Ureter (tissue), 1 donor: ENCODE measurements at regions not wholly inside any gene's neighbourhood (a gene's known extent, or its start where the extent isn't known, plus 50 kb on each side); places are given as distances from the start of the nearest gene placed in this dataset.

Experiments used
- DNase-seq: peaks from one replicate; pipeline ENCODE4 v3.0.0-alpha.2; 2020; ENCODE audit warnings: low spot score
- donor health status: DM: yes; HTN: yes; CAD: no.

DNA sequence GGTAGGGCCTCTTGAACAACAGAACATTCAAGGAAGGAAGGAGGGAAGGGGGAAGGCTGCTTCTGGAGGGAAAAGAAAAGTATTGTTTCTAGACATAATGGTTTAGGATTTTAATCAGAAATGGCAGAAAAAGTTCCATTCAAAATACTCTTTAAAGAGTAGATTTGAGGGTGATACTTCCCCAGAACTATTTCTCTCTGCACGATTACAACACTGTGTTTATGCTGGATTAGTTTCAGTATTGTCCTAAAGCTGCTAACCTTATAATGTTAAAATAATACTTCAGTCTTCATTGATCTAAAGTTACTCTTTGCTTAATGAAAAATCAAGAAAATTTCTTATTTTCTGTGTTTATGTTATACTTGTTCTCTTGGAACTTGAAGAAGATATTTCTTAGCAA is 1026.3 kb upstream of the PABPC4L start:
- no peak for DNase-seq

DNA sequence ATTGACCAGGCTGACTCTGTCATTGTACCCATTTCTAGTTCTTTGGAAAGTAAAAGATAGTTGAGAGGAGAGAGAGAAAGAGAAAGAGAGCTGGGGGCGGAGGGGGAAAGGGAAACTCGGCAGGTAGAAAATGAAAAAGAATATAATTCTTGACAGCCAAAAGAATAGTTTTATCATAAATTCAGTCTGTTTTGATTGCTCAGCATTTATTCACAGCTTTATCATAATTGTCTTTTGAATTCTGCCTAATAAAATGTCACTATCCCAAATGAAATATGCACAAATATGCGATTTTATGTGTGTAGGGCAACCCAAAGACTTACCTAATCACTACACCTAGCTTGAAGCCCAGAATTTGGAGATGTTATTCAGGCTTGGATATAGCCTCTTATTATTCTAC is 1024.0 kb upstream of the PABPC4L start:
- no peak for DNase-seq

DNA sequence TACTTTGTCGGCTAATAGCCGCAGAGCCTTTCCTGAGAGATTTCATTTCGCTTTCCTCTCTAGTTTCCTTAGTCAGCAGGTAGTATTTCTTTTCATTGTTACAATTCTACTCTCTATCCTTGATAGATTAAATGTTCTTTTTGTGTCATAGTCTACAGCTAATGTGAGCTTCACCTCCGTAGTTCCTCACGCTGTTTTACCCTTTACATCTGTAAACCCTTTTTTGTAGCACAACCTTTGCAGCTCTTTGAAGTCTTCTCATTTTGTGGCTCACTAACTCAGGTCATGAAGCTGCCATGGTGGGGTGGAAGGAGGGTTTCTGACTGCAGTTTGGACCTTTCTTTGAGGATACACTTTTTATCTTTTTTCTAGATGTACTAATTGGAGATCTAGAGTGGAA is 1008.8 kb upstream of the PABPC4L start:
- no peak for DNase-seq

DNA sequence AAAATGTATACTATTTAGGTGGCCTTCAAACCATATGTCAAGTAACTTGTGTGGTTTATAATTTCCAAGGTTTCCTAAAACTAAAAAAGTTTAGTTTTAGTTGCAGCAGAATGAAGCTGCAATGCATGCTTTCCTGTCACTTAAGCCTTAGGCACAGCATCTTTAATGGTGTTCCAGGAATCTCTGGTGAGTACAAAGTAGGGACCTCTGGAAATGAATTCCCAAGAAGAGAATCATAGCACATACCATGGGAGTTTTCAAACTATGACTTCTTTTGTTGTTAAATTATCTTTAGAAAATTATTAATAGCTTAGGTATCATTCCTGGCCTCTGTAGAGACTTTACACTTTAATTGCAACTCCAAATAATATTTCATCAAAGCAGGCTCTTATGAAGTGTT is 1005.9 kb upstream of the PABPC4L start:
- DNase-seq: no peak

DNA sequence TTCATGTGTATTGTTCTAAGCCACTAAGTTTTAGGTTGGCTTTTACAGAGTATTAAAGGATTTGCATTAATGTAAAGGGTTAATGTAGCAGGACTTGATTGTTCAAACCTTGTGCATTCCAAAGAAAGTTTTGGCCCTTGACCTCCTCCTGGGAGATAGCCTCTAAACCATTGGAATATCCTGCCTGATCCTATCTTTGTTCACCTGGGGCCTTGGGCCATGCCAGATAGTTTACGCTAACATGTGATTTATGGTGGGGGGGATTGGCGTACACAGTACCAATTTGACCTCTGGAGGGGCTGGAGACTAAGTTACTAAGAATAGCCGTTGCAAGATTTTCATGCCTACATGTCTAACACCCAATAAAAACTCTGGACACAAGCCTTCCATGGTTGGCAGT is 1002.7 kb upstream of the PABPC4L start:
- no peak for DNase-seq

DNA sequence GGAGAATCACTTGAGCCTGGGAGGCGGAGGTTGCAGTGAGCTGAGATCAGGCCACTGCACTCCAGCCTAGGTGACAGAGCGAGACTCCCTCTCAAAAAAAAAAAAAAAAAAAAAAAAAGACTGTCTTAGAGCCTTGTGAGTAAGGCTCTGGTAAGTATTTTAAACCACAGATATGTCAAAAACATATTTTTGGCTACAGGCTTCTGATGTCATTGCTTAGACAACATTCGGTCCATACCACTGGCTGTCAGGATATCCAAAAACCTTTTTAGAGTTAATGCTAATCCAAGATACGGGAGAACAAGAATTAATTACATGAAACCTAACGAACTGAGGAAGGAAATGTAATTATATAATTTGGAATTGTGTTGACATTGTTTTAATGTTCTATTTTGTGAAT is 999.5 kb upstream of the PABPC4L start:
- DNase-seq: no peak

DNA sequence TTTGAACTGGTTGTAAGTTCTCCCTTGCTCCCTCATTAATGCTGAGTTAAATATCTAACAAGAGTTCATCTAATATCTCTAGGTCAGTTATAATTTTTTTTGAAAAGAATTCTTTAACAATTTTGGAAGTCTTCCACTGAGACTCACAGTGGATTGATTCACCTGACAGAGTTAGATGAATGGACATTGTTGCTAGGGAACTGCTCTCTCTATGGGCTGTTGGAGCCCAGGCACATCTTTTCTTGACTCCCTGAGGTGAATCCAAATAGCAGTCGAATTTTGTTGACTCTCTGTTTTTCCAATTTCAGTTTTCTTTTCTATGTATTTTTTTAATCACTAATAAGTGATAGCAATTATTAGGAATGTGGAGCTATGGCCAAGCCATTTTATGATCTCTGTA is 996.1 kb upstream of the PABPC4L start:
- no peak for DNase-seq

DNA sequence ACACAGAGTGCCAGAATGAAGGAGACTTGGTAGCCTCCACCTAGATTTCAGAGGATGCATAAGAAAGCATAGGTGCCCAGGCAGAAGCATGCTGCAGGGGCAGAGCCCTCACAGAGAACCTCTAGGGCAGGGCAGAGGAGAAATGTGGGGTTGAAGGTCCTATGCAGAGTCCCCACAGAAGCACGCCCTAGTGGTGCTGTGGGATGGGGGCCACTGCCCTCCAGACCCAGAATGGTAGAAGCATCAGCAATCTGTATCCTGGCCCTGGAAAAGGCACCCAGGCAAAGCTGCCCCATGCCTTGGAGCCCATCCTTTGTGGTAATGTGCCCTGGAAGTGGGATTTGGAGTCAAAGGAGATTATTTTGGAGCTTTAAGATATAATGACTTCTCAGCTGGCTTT is 992.9 kb upstream of the PABPC4L start:
- DNase-seq: no peak

DNA sequence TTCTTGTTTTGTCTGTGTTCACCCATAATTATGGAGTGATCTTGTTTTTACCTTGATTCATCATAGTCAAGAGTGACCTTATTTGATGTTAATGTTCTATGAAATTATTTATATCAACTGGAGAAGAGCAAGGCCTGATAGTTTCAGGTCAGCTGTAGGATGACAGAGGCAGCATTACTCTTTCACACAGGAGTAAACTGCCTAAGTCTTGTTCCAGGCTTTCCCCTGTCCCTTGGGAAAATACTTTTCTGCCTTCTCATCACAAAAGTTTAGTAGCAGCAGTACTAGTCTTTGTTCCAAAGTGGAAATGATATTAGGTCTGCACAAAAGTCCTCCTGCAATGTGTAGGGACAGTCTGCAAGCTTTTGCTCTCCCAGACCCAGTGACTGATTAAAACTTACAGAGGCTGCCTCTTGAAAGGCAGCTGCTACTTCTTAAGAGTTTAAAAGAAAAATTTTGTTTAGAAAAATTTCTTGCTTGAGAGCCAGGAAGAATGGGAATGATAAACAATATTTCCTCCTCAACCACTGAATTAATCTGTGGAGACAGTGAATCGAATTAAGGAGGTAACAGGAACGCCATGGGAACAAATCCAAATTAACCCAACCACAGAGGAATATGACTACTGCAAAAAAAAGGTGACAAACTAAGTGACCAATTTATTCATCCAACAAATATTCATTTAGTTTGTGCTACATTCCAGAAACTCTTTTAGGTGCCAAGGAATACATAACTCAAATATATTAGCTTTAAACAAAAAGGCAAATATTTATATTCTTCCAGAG is 991.4 kb upstream of the PABPC4L start:
- DNase-seq: no peak

DNA sequence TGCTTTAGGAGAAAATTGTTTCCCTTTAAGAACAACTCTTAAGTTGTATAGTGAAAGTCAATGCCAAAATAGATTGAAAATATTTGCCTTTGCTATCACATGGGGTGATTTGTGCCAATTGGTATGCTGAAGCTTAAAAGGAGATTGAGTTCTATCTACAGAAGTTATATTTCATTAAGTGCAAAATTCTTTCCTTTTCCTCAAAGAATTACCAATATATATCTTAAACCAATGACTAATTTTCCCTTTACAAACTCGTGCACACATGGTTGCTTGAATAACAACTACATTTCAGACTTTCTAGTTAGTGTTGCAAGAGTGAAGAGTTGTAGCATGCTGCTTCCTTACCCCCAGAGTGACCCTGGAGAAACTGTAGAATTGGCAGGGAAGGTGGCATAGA is 990.0 kb upstream of the PABPC4L start:
- no peak for DNase-seq

DNA sequence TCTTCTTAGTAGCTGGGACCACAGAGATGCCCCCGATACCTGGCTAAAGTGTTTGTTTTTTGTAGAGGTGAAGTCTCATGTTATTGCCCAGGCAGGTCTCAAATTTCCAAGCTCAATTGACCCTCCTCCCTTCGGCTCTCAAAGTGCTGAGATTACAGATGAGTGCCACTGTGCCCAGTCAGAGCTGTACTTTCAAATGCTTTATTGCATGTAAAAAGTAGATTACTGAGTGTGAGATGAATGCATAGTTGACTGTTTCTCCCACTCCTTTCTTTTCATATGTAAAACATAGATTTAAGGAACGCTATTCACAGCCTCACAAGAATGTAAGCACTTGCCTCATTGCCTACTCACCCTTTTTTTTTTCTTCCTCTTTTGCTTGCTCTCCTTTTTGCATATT is 984.4 kb upstream of the PABPC4L start:
- no peak for DNase-seq

DNA sequence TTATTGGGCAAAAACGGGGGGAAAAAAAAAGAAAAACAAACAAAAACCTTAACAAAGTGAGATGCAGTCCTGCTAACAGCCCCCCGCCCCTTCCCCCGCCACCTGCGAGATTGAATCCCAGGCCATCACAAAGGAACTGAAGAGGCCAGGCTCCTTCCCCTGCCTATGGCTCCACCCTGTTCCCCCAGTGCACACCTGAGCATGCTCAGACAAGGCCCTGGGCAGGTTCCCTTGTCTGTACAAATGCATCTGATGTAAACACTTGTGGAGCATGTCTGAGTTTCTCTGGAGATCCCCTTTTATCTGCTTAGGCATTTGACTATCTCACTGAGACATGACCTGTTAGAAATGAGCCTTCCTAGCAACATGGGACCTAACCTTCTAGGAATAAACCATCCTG is 983.7 kb upstream of the PABPC4L start:
- DNase-seq: no peak

DNA sequence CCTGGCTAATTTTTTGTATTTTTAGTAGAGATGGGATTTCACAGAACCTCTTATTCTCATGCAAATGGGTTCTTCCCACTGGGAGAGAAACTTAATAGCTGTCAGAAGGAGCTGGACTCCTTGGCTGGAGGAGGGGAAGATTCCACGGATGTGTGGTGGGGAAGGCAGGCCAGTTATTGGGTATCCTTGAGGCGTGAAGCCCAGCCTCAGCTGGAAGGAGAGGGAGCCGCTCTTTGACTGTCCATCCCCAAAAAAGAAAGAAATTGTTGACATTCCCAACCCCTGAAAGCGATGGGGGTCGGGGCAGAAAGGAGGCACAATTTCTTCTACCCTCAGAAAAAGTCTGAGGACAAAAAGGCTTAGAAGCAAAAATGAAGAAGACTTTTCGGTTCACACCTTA is 983.1 kb upstream of the PABPC4L start:
- DNase-seq: no peak

DNA sequence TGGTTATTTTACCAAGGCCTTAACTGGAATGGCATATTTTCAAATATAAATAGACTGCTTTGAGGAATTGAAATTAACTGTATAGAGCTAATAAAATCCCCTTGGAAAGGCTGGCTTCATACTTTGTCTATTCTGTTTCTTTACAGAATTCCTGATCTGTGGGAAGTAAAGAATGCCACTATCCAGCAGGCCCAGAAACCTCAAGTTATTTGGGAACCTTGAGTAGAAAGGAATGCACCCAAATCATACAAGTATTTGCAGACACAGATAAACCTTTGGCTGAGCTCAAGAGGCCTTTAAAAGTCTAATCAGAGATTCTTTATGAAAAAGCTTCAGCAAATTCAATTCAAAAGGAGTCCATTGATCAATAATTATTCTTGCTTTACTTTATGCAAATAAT is 975.7 kb upstream of the PABPC4L start:
- no peak for DNase-seq

DNA sequence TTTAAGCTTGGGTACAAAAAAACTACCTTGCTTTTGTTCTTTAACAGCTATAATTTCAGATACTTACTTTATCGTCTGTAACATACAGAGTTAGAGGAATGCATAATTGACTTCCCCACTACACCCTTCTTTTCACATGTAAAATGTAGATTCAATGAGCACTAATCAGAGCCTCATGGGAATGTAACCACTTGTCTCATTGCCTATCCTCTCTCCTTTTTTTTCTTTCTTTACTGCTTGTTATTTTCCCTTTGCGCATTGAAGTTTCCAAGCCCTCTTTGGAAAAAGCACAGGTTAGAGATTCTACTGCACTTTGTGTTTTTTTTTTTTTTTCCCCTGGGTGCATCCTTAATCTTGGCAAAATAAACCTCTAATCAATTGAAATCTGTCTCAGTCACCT is 965.1 kb upstream of the PABPC4L start:
- no peak for DNase-seq

DNA sequence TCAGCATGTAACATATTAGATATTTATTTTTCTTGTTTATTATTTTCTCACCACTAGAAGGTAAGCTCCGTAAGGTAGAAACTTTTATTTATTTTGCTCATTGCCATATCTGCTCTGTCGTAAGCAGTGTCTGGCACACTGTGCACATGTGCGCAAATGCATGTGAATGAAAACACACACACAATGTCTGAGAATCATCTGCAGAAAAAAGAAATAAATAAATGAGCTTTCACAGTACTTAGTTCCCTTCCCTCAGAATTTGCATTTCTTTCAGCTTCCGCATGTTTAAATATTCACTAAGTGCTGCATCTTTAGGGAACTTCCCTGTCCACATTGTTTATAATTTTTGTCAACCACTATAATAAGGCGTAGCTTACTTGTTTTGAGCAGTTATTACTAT is 963.0 kb upstream of the PABPC4L start:
- no peak for DNase-seq

DNA sequence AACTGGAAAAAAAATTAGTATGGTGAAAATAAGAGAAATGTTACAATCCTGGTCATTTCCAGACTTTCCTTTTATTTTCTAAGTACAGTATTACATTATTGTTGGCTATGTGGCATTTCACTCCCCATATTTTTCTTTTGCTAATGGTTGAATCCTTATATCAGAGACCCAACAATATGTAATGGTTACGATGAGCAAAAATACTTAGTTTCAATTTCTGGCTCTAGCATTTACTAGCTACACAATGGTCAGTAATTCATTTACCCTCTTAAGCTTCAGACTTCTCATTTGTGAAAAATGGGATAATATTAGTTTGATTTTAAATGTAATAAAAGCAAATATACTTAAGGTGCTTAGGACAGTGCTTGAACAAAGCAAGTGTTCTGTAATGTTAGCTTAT is 942.9 kb upstream of the PABPC4L start:
- no peak for DNase-seq

DNA sequence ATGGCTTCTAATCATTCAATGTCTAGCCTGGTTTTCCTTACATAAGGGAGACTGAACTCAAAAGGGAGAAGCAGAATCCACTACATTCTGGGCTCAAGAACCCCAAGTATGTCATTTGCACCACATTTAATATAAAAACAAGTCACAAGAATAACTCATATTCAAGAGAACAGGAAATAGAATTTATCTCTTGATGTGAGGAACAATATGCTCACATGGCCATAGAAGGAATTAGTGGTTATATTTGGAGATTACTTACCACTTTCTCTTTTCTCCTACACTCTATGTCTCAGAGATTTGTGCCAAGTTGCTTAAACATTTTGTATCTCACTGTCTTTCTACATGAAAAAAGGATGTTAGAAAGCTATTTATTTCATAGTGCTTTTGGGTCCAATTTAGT is 922.6 kb upstream of the PABPC4L start:
- no peak for DNase-seq

DNA sequence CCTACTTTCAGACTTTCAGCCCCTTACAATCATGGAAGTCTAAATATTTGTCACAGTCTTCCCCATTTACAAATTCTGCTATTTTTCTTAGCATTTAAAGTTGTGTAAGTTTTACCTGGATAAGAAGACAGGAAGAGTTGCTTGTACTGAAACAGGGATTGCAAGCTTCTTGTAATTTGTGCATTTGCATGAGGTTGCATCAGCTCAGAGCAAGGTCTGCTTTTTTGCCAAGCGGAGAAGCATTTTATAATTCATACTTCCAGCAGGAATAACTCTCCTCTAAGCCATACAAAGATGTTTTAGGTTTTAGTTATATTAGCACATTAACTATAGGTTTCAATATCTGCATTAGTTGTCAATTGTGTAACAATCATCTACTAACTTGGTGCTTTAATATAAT is 922.0 kb upstream of the PABPC4L start:
- no peak for DNase-seq

DNA sequence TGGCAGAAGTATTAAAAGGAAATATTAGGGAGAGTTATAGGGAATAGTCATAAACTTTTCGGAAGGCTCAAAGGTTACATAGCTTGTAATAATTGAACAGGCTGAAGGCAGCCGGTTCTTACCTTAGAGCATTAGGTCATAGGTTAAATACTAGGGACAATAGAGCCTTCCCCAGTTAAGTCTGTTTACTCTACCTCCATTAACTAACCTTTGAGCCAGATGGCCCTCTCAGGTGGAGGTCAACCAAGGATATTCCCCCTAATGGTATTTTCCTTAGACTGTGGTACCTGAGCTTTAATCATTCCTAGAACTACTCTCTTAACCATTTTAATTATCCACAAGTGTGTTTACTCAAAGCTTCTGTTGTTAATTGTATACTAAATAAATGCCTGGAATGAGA is 920.9 kb upstream of the PABPC4L start:
- no peak for DNase-seq

DNA sequence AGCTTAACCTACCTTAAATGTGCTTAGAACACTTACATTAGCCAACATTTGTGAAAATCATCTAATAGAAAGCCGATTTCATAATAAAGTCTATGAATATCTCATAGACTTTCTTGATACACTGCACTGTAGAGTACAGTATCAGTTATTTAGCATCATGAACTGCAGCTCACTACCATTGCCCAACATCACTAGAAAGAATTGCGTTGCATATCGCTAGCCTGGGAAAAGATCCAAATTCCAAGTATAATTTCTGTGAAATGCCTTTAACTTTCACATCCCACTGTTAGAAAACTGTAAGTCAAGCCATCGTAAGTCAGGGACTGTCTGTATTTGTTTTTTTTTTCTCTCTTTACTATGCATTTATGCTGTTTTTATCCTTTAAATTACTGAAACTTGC is 918.6 kb upstream of the PABPC4L start:
- DNase-seq: no peak

DNA sequence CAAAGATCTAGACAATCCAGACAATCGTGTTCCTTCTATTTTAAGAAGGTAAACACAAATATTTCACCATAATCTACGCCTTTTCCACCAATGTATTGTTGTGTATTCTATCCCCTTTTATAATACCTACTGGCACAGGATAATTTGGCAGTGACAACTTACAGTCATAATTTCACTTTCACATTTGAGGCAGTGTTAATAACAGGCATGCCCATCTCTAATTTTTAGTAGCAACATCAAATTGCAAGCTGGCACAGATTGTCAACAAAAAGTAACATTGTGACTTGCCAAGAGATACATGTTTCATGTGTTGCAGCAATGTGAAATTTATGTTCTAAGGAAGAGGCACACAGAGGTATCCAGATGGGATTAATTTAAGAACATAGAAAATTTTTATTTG is 912.5 kb upstream of the PABPC4L start:
- no peak for DNase-seq

DNA sequence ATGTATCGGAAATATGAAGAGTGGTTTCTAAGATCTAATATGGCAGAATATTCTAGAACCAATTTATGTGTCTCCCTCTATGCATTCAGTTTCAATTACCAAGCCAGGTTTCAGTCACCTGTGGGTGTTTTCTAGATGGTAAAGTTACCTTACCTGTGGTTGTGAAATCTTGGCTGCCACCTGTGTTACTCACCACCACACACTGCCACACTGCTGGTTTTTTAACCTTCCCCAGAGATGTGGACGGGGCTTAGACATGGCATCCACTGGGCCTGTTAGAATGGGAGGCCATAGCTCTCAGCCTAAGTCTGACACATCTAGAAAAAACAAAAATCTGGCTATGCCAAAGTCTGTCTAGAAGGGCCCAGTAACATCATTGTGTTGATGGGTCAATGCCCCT is 896.5 kb upstream of the PABPC4L start:
- no peak for DNase-seq

DNA sequence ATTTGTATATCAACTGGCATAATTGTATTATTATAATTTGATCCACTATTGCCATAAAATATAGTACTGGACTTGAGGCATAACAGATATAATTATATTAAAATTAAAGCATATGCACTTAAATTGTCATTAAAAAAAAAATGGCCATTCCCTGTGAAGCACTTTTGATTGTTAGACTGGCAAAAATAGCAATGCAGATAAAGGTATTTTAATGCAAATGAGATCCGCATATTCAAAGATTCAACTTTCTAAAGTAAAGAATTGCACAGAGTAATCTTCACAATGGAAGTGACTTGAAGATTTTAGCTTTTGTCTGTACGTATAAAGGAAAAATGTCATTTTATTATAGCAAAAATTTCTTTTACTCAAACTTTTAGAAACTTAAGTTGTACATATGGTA is 871.8 kb upstream of the PABPC4L start:
- DNase-seq: no peak
